Superior temporal gyrus (tissue), 1 donor: ENCODE measurements at regions not wholly inside any gene's neighbourhood (a gene's known extent, or its start where the extent isn't known, plus 50 kb on each side); places are given as distances from the start of the nearest gene placed in this dataset.
"Not testable (repeated sequence)": the region's sequence is repeated elsewhere in the genome, so short reads cannot be mapped to it uniquely, and the experiment has no call there.

Experiments used
- DNase-seq: peaks from one replicate; pipeline ENCODE4 v3.0.0-alpha.2; 2016; ENCODE audit errors: extremely low spot score

DNA sequence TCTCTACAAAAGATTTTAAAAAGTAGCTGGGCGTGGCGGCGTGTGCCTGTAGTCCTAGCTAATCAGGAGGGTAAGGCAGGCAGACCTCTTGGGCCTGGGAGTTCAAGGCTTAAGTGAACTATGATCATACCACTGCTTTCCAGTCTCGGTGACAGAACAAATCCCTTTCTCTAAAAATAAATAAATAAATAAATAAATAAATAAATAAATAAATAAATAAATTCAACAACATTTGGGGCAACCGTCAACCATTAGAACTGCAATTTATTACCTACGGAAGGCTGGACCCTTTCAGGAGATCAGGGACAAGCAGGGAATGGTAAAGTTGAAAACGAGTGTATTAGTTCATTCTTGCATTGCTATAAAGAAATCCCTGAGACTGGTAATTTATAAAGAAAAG, 136.2 kb upstream of the USP9X start:
- DNase-seq: no peak

- DNase-seq: no peak
Observed at GRCh38 chrX:40950546-40950945, 134.7 kb upstream of the USP9X start.

DNA sequence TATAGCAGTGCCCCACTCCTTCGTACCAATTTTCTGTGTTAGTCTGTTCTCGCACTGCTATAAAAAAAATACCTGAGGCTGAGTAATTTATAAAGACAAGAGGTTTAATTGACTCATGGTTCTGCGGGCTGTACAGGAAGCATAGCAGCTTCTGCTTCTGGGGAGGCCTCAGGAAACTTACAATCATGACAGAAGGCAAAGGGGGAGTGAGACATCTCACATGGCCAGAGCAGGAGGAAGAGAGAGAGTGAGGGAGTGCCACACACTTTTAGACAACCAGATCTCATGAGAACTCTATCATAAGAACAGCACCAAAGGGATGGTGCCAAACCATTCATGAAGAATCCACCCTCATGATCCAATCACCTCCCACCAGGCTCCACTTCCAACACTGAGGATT, 133.8 kb upstream of the USP9X start:
- not testable (repeated sequence) for DNase-seq

- no peak for DNase-seq
Observed at GRCh38 chrX:40952855-40953254, 132.4 kb upstream of the USP9X start.

DNA sequence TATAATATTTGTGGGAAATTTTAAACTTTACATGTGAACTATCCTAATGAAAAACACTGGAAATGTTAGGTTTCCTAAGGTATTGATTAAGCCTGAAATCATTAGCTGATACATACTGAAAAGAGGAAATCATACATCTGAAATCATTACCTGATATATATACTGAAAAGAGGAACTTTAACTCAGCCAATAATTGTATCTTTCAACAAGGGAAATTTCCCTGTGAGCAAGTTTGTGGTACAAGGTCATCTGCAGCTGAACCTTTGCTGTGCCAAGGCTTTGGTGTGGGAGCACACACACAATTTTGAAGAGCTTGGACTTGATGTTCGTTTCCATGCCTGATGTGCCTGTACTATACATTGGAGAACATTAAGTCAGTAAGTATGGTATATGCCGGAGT, 131.9 kb upstream of the USP9X start:
- DNase-seq: no peak

DNA sequence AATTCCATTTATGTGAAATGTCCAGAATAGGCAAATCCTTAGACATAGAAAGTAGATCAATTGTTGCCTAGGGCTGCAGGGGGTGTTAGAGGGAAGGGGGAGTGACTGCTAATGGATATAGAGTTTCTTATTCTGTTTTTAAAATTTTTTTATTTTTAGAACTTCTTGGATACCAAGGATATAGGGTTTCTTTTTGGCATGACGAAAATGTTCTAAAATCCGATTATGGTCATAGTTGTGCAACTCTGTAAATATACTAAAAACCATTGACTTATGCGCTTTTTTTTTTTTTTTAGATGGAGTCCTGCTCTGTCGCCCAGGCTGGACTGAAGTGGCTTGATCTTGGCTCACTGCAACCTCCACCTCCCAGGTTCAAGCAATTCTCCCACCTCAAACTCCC, 125.2 kb upstream of the USP9X start:
- DNase-seq: no peak

DNA sequence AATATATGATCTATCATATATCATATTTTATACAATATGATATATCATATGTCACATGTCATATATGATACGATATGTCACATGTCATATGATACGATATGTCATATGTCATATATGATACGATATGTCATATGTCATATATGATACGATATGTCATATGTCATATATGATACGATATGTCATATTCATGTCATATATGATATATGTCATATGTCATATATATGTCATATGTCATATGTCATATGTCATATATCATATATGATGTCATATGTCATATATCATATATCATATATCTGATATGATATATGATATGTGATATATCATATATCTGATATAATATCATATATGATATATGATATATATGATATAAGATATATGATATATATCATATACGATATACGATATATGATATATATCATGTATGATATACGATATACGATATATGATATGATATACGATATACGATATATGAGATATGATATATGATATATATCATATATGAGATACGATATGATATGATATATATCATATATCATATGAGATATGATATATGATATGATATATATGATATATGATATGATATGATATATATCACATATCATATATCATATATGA, 122.3 kb upstream of the USP9X start:
- DNase-seq: no peak

GRCh38 chrX:40964008-40964407, 121.2 kb upstream of the USP9X start:
- DNase-seq: no peak

- no peak for DNase-seq
Observed at GRCh38 chrX:40964633-40965586, 120.3 kb upstream of the USP9X start.

DNA sequence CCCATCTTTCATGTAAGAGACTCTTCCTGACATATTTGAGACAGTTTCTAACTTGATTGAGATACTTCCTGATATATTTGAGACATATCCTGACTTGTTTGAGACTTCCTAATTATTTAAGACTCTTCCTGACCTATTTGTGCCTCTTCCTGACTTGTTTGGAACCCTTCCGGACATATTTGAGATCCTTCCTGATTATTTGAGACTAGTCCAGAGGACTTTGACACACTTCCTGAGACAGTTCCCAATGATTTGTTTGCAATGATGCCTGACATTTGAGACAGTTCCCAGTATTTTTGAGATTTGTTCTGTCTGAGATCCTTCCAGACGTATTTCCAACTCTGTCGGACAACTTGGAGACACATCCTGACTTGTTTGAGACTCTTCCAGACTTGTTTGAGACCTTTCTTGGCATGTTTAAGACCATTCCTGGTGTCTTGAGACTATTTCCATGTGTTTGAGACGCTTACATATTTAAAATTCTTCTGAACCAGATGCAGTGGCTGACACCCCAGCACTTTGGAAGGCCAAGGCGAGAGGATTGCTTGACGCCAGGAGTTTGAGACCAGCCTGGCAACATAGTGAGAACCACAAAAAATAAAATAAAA, 118.9 kb upstream of the USP9X start:
- no peak for DNase-seq

DNA sequence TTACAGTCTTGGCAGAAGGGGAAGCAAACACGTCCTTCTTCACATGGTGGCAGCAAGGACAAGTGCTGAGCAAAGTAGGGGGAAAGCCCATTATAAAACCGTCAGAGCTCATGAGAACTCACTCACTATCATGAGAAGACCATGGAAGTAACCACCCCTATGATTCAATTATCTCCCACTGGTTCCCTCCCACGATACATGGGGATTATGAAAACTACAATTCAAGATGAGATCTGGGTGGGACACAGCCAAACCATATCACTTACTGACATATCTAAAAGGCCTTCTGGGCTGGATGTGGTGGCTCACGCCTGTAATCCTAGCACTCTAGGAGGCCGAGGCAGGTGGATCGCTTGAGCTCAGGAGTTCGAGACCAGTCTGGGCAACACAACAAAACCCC, 117.1 kb upstream of the USP9X start:
- DNase-seq: no peak

GRCh38 chrX:40971736-40972135, 113.5 kb upstream of the USP9X start:
- no peak for DNase-seq

DNA sequence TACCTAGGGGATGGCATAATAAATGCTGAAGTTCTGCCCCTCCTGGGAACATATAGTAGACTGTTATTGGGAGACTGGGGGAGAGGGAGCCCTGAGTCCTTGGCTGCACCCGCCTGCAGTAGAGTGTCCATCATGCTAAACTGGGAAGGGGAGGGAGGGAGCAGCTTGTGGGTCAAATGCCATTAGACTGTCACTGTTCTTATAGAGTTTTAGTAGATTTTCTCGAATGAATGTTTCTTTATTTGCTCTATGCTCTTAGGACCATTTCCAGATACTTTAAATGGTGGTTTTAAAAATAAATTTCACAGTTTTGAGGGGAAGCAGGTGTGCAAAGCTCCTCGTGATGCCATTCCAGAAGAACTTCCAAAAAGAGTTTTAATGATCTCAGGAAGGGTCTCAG, 111.6 kb upstream of the USP9X start:
- no peak for DNase-seq

DNA sequence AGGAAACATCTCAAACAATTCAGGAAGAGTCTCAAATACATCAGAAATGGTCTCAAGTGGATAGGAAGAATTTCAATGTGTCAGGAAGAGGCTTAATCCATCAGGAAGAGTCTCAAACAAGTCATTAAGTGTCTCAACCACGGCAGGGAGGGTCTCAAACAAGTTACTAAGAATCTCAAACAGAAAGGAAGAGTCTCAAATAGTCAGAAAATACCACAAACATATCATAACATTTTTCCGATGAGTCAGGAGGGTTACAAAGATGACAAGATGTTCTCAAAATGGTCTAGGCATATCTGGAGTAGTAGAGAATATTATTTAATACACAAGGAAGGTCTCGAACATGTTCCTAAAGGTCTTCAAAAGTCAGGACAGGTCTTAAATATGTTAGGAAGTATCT, 109.3 kb upstream of the USP9X start:
- DNase-seq: no peak

DNA sequence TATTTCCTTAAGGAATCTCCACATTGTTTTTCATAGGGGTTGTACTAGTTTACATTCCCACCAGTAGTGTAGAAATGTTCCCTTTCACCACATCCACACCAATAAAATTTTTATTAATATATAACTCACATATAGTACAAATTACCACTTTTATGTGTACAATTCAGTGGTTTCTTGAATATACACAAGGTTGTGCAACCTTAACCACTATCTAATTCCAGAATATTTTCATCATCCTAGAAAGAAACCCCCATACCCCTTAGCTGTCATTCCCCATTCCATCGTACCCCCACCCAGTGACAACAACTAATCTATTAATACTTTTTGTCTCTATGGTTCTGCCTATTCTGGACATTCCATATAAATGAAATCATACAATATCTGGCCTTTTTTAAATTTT, 108.3 kb upstream of the USP9X start:
- no peak for DNase-seq

- no peak for DNase-seq
Observed at GRCh38 chrX:40984962-40985361, 100.3 kb upstream of the USP9X start.

DNA sequence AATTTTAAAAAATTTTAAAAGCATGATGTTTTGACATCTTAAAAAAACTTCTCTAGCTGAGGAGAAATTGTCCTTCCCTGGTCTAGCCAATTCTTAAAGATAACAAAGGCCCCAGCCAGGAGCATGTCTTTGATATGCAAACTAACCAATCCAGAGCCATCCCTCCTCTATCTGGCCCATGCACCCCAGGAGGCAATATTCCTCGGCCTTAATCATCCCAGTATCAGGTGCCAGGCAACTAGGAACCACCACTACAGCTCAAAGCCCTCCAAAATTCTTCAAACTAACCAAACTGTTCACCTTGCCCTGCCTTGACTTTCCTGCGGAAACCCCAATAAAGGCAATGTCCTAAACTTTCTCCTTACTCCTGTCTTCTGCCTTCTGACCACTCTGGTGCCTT, 97.8 kb upstream of the USP9X start:
- DNase-seq: no peak

- DNase-seq: no peak
Observed at GRCh38 chrX:40988100-40988499, 97.1 kb upstream of the USP9X start.

DNA sequence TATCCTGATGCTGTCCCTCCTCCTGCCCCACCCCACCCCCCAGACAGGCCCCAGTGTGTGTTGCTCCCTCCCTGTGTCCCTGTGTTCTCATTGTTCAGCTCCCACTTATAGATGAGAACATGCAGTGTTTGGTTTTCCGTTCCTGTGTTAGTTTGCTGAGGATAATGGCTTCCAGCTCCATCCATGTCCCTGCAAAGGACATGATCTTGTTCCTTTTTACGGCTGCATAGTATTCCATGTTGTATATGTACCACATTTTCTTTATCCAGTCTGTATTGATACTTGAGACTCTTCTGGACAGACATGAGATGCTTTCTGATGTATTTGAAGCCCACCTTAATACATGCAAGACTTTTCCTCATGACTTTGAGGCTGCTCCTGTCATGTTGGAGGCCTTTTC, 91.8 kb upstream of the USP9X start:
- DNase-seq: not testable (repeated sequence)

DNA sequence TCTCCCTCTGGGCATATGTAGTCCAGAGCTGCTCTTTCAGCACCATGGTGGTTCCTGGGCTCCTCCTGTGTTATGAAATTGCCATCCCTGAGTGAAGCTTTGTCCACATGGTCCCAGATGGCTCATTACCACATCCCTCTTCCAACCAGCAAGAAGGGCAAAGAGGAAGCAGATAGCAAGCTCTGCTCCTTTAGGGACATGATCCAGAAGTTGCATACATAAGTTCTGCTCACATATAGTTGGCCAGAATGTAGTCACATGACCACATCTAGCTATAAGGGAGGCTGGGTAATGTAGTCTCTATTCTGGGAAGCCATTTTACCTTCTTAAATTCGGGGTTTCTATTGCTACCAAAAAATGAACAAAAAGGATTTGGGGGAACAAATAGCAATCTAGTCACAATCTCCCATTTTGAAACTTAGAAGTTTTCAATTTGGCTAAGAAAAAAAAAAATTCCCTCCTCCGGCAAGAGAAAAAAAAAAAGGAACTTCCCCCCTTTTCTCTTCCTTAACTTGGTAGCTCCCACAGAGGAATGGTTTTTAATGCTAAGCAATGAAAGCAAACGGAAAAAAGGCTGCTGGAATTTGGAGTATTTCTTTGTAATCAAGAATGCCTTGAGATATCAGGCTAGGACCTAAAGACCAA, 88.2 kb upstream of the USP9X start:
- peak; percentile 67 for DNase-seq

GRCh38 chrX:40998123-40998522, 87.1 kb upstream of the USP9X start:
- no peak for DNase-seq

DNA sequence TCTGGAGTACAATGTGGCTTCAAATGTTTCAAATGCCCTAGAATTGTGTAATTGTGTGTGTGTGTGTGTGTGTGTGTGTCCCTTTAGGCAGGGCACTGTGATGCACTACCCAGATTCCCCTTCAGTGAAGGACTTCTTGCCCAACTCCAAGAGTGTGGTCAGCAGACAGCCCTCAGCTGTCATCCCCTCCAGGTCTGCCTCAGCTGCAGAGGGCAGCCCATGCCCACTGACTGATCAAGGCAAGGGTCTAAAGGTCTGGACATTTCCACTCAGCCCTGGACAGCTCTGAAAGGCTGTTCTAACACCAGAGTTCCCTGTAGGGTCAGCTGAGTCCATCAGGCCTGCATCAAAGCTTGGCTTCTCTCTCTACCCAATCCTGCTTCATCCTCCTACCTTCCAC, 83.9 kb upstream of the USP9X start:
- DNase-seq: no peak
